BE2C (cell line): ENCODE measurements at regions not wholly inside any gene's neighbourhood (a gene's known extent, or its start where the extent isn't known, plus 50 kb on each side); places are given as distances from the start of the nearest gene placed in this dataset.

ENCODE experiments used
- DNase-seq: peaks from one replicate; pipeline ENCODE4 v3.0.0-alpha.2; 2020
- H3K27me3 ChIP-seq: fragments of 250-450 bp; sonication (Bioruptor Pico); 2 replicates; pipeline ENCODE4 v1.5.1; 2020; ENCODE audit warnings: mild to moderate bottlenecking
- H3K36me3 ChIP-seq: fragments of 250-450 bp; sonication (Bioruptor Pico); 2 replicates; pipeline ENCODE4 v1.5.1; 2020; ENCODE audit warnings: mild to moderate bottlenecking
- H3K4me1 ChIP-seq: fragments of 250-450 bp; sonication (Bioruptor Pico); 2 replicates; pipeline ENCODE4 v1.5.1; 2020
- H3K4me3 ChIP-seq: 2 replicates; pipeline ENCODE4 v1.5.1; 2011; ENCODE audit warnings: low read depth, low read length
- H3K9me3 ChIP-seq: fragments of 250-450 bp; sonication (Bioruptor Pico); 2 replicates; pipeline ENCODE4 v1.5.1; 2020
- CTCF ChIP-seq: IDR thresholded peaks from 2 replicates; pipeline ENCODE4 v1.5.1; 2012; ENCODE audit warnings: mild to moderate bottlenecking, low read depth, low read length

- Histone ChIP-seq H3K4me3 (no peak overlapping the region), H3K9me3 (no peaks in the 10 kb centered on the region), H3K36me3 (no peaks in the 10 kb centered on the region), H3K27me3 (no peaks in the 10 kb centered on the region), H3K4me1 (0 out of 2 replicates have a peak, but pooled peaks cover 5% of the 10 kb centered on the region)
- no peak for DNase-seq
- TF ChIP-seq CTCF: no peak
Measured at GRCh38 chr9:8139756-8140155, 340.2 kb upstream of the DMAC1 start.

GRCh38 chr9:8136477-8136876 lies 336.9 kb upstream of the DMAC1 start:
- Histone ChIP-seq H3K36me3 (no peaks in the 10 kb centered on the region), H3K4me1 (no peaks in the 10 kb centered on the region), H3K27me3 (no peaks in the 10 kb centered on the region), H3K9me3 (no peaks in the 10 kb centered on the region), H3K4me3 (no peak overlapping the region)
- DNase-seq: no peak
- TF ChIP-seq CTCF: no peak

- no peaks in the 10 kb centered on the region for H3K9me3 ChIP-seq
- H3K4me3 ChIP-seq: no peak overlapping the region
- no peaks in the 10 kb centered on the region for H3K4me1 ChIP-seq
- no peak for TF ChIP-seq CTCF
- no peaks in the 10 kb centered on the region for H3K27me3 ChIP-seq
- DNase-seq: peak; percentile 8
- H3K36me3 ChIP-seq: no peaks in the 10 kb centered on the region
Measured at GRCh38 chr9:8134635-8135034, 335.1 kb upstream of the DMAC1 start.

- Histone ChIP-seq H3K9me3 (no peaks in the 10 kb centered on the region), H3K4me1 (no peaks in the 10 kb centered on the region), H3K36me3 (no peaks in the 10 kb centered on the region), H3K4me3 (no peak overlapping the region), H3K27me3 (no peaks in the 10 kb centered on the region)
- DNase-seq: no peak
- no peak for TF ChIP-seq CTCF
Measured at GRCh38 chr9:8133606-8134005, 334.0 kb upstream of the DMAC1 start.

GRCh38 chr9:8115570-8115969 lies 316.0 kb upstream of the DMAC1 start:
- Histone ChIP-seq H3K4me1 (no peaks in the 10 kb centered on the region), H3K4me3 (no peak overlapping the region), H3K36me3 (no peaks in the 10 kb centered on the region), H3K9me3 (no peaks in the 10 kb centered on the region), H3K27me3 (no peaks in the 10 kb centered on the region)
- no peak for TF ChIP-seq CTCF
- DNase-seq: no peak

- Histone ChIP-seq H3K4me1 (no peaks in the 10 kb centered on the region), H3K27me3 (no peaks in the 10 kb centered on the region), H3K9me3 (no peaks in the 10 kb centered on the region), H3K36me3 (no peaks in the 10 kb centered on the region), H3K4me3 (no peak overlapping the region)
- no peak for DNase-seq
- no peak for TF ChIP-seq CTCF
Measured at GRCh38 chr9:8114826-8115225, 315.2 kb upstream of the DMAC1 start.
